T-helper 17 cell (primary cell): ENCODE measurements at regions not wholly inside any gene's neighbourhood (a gene's known extent, or its start where the extent isn't known, plus 50 kb on each side); places are given as distances from the start of the nearest gene placed in this dataset.

ENCODE experiments used
- ATAC-seq: fragments of 150-1000 bp; cut with Tn5 transposase; 2 replicates; pipeline ENCODE4 v1.10.0; 2021; ENCODE audit warnings: mild to moderate bottlenecking, moderate library complexity
- DNase-seq, 3 donors: peaks; one replicate each; pipeline versions ENCODE4 v3.0.0 to v3.0.0-alpha.2; 2020 to 2021
- H3K9me3 ChIP-seq: one replicate; pipeline ENCODE4 v1.7.0; 2013; ENCODE audit warnings: low read length, mild to moderate bottlenecking; ENCODE audit not compliant: control insufficient read depth, poor library complexity, severe bottlenecking
- H3K27ac Mint-ChIP-seq: one replicate; pipeline ENCODE4 v1.8.0; 2022; ENCODE audit warnings: mild to moderate bottlenecking, moderate library complexity, mixed read lengths
- H3K27me3 Mint-ChIP-seq: one replicate; pipeline ENCODE4 v1.8.0; 2022; ENCODE audit warnings: mixed read lengths
- H3K36me3 Mint-ChIP-seq: one replicate; pipeline ENCODE4 v1.8.0; 2022; ENCODE audit warnings: low read depth, mixed read lengths
- H3K4me1 Mint-ChIP-seq: one replicate; pipeline ENCODE4 v1.8.0; 2022; ENCODE audit warnings: mild to moderate bottlenecking, mixed read lengths
- H3K4me3 Mint-ChIP-seq: one replicate; pipeline ENCODE4 v1.8.0; 2022; ENCODE audit warnings: mild to moderate bottlenecking, moderate library complexity, mixed read lengths

GRCh38 chr4:176002007-176002613 lies 63.5 kb upstream of the WDR17 start:
- no peak for ATAC-seq
- no peaks in the 10 kb centered on the region for H3K9me3 ChIP-seq
- Mint-ChIP-seq H3K4me3 (peak overlapping the region; percentile 77), H3K36me3 (peaks cover 5% of the 10 kb centered on the region), H3K27me3 (peaks cover 33% of the 10 kb centered on the region), H3K4me1 (no peaks in the 10 kb centered on the region), H3K27ac (no peak overlapping the region)
- DNase-seq: no peak

- H3K9me3 ChIP-seq: no peaks in the 10 kb centered on the region
- Mint-ChIP-seq H3K36me3 (peaks cover 5% of the 10 kb centered on the region), H3K4me3 (no peak overlapping the region), H3K27ac (no peak overlapping the region), H3K4me1 (no peaks in the 10 kb centered on the region), H3K27me3 (peaks cover 25% of the 10 kb centered on the region)
- ATAC-seq (no peak), DNase-seq (no peak)
Measured at GRCh38 chr4:176005766-176006165, 59.9 kb upstream of the WDR17 start.

GRCh38 chr4:176009254-176009653 lies 56.4 kb upstream of the WDR17 start:
- H3K27ac Mint-ChIP-seq: no peak overlapping the region
- no peak for DNase-seq
- no peak for ATAC-seq
- no peaks in the 10 kb centered on the region for H3K4me1 Mint-ChIP-seq
- H3K9me3 ChIP-seq: no peaks in the 10 kb centered on the region
- no peaks in the 10 kb centered on the region for H3K27me3 Mint-ChIP-seq
- no peak overlapping the region for H3K4me3 Mint-ChIP-seq
- no peaks in the 10 kb centered on the region for H3K36me3 Mint-ChIP-seq

- no peaks in the 10 kb centered on the region for H3K27me3 Mint-ChIP-seq
- no peak overlapping the region for H3K27ac Mint-ChIP-seq
- no peaks in the 10 kb centered on the region for H3K36me3 Mint-ChIP-seq
- H3K4me1 Mint-ChIP-seq: no peaks in the 10 kb centered on the region
- no peak for ATAC-seq
- DNase-seq: no peak
- H3K4me3 Mint-ChIP-seq: no peak overlapping the region
- H3K9me3 ChIP-seq: no peaks in the 10 kb centered on the region
Measured at GRCh38 chr4:176011529-176011928, 54.1 kb upstream of the WDR17 start.

GRCh38 chr4:176013476-176014247 lies 52.0 kb upstream of the WDR17 start:
- no peaks in the 10 kb centered on the region for H3K4me1 Mint-ChIP-seq

GRCh38 chr4:176014583-176015108 lies 51.0 kb upstream of the WDR17 start:
- no peak for DNase-seq
- Mint-ChIP-seq H3K4me1 (no peaks in the 10 kb centered on the region), H3K27ac (no peak overlapping the region)

More at GRCh38 chr4:176013476-176014247, 52.0 kb upstream of the WDR17 start:
- H3K27me3 Mint-ChIP-seq: no peaks in the 10 kb centered on the region
- no peak overlapping the region for H3K27ac Mint-ChIP-seq
- no peaks in the 10 kb centered on the region for H3K36me3 Mint-ChIP-seq
- DNase-seq (no peak), ATAC-seq (no peak)
- H3K9me3 ChIP-seq: no peaks in the 10 kb centered on the region
- H3K4me3 Mint-ChIP-seq: no peak overlapping the region

More at GRCh38 chr4:176014583-176015108, 51.0 kb upstream of the WDR17 start:
- Mint-ChIP-seq H3K36me3 (no peaks in the 10 kb centered on the region), H3K4me3 (no peak overlapping the region), H3K27me3 (no peaks in the 10 kb centered on the region)
- no peaks in the 10 kb centered on the region for H3K9me3 ChIP-seq
- no peak for ATAC-seq
